Cardiac fibroblast (primary cell): ENCODE measurements at regions not wholly inside any gene's neighbourhood (a gene's known extent, or its start where the extent isn't known, plus 50 kb on each side); places are given as distances from the start of the nearest gene placed in this dataset.

Source experiments
- DNase-seq, 2 donors: peaks; one replicate each; pipeline versions ENCODE4 v3.0.0 to v3.0.0-alpha.2; 2010; ENCODE audit warnings: low read depth in 2 of 2
- H3K4me3 ChIP-seq, 2 donors: replicated peaks in 1 of 2; 1 replicate in 1 of 2; 2 replicates in 1 of 2; pipeline ENCODE4 v1.5.1; 2011; ENCODE audit warnings: low read depth in 2 of 2, low read length in 2 of 2, mild to moderate bottlenecking in 2 of 2, moderate library complexity in 1 of 2
- TF ChIP-seq, protein P1 (sequence below): IDR thresholded peaks from one replicate; pipeline ENCODE4 v1.5.1; 2011; ENCODE audit warnings: low read depth, mild to moderate bottlenecking, low read length, inconsistent platforms

DNA sequence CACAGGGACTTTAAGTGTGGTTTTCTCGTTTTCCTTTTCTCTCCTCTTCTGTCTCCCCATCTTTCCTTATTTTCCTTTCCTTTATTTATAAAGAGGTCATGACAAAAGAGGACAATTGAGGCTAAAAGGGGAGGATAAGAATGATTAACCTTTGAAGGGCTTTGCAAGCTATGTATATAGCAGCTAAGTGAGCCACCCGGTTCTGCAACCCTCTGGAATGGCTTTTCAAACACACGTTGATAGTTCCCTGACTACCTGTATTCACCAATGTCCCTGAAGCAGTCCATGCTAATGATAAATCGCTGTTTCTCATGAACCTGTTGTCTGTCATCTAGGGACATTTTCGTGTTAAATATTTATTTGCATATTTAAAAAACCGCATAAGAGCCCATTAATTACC is 124.4 kb upstream of the RALGAPA2 start:
- TF ChIP-seq, protein P1, sequence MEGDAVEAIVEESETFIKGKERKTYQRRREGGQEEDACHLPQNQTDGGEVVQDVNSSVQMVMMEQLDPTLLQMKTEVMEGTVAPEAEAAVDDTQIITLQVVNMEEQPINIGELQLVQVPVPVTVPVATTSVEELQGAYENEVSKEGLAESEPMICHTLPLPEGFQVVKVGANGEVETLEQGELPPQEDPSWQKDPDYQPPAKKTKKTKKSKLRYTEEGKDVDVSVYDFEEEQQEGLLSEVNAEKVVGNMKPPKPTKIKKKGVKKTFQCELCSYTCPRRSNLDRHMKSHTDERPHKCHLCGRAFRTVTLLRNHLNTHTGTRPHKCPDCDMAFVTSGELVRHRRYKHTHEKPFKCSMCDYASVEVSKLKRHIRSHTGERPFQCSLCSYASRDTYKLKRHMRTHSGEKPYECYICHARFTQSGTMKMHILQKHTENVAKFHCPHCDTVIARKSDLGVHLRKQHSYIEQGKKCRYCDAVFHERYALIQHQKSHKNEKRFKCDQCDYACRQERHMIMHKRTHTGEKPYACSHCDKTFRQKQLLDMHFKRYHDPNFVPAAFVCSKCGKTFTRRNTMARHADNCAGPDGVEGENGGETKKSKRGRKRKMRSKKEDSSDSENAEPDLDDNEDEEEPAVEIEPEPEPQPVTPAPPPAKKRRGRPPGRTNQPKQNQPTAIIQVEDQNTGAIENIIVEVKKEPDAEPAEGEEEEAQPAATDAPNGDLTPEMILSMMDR: no peak
- no peak for DNase-seq
- H3K4me3 ChIP-seq: no peak overlapping the region

DNA sequence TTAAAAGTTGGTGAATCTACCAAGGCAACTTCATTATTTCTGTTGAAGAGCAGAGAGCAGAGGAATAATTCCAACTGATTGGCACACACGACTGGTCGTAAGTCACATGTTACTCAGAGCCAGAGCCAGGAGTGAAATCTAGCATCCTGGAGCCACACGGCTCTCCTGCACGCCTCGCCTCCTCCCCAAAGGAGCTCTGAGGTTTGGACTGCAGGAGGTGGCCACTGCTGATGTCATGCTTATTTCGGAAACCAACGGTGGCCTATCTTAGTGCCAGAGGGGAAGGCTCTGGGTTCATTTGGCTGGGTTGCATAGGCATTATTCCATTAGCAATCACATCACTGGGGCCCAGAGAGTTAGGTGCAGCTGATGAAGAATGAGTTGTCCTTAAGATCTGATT is 123.5 kb upstream of the RALGAPA2 start:
- TF ChIP-seq, protein P1: no peak
- DNase-seq: no peak
- H3K4me3 ChIP-seq: no peak overlapping the region

DNA sequence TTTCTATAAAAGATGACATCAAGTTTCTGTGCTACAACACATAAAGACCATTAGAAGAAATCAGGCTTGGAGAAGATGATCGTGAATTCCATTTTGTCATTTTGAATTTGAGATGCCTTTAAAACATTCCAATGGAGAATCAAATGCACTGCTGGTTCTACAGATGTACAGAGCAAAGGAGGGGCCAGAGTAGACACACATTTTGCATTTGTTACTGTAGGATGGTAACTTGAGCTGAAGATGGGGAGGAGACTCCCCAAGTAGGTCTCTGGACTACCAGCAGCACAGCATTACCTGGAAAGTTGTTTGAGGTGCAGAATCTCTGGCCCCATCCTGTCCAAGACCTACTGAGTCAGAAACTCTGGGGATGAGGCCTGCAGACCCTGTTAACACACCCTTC is 121.6 kb upstream of the RALGAPA2 start:
- H3K4me3 ChIP-seq: no peak overlapping the region
- DNase-seq: no peak
- TF ChIP-seq, protein P1: no peak

DNA sequence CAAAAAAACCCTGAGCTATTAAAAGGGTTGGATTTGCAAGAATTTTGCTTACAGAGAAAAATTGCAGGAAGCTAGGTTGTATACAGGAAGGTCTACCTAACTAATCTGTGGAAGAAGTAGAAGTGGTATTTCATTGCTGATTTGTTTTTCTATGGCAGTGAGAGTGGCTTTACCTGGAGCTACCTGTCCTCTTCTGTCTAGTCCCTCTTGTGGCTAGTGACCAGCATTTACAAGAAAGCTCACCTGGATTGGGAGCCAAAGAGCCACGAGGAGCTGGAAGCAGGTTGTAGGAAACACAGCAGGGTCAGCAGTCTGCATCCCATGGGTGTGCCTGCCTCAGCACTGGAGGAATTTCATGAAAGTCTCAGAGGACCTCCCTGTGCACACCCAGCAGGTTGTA is 120.3 kb upstream of the RALGAPA2 start:
- TF ChIP-seq, protein P1: no peak

DNA sequence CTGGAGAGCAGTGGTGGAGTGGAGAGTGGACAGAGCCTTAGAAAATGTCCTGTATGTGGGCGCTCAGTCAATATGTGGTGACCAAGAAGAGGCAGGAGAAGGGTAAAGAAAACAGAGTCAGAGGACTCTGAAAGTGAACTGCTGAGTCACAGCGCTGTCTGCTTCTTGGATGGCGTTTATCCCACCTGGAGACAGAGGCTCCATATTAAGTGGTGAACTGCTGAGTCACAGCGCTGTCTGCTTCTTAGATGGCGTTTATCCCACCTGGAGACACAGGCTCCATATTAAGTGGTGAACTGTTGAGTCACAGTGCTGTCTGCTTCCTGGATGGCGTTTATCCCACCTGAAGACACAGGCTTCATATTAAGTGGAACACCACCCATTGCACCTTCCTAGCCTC is 119.3 kb upstream of the RALGAPA2 start:
- TF ChIP-seq, protein P1: no peak
- no peak overlapping the region for H3K4me3 ChIP-seq
- DNase-seq: no peak

More for the DNA sequence above, 120.3 kb upstream of the RALGAPA2 start:
- no peak overlapping the region for H3K4me3 ChIP-seq
- DNase-seq: no peak

DNA sequence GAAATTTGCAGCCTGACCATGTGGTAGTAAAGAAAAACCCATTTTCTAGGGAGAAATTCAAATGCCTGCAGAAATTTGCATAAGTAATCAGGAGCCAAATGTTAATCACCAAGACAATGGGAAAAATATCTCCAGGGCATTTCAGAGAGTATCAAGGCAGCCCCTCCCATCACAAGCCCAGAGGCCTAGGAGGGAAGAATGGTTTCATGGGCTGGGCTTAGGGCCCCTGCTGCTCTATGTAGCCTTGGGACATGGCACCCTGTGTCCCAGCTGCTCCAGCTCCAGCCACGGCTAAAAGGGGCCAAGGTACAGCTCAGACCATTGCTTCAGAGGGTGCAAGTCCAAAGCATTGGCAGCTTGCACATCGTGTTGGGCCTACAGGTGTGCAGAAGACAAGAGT is 117.2 kb upstream of the RALGAPA2 start:
- no peak overlapping the region for H3K4me3 ChIP-seq
- DNase-seq: no peak
- TF ChIP-seq, protein P1: no peak

DNA sequence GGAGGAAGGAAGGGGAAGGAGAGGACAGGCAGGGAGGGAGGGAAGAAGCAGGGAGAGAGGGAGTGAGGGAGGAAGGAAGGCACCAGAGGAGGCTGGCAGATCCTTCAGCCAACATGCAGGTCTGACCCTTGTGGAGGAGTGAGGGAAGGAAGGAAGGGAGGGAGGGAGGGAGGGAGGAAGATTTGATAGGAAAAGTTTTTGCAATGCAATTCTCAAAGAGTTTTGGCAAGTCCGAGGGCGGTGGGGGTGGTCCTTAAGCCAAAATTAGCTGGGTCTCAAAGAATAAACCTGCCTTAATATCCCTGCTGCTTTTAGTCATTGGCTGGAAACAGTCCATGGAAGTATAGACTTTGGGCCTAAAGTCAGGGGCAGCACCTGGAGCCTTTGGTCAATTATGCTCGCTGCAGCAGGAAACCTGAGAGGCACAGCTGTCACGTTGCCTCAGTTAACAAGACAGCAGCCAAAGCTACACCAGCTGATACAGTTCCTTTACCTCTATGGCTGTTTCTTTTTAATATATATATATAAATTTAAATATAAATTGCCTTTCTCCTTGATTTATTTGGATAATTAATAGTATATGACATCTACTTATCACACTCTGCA is 115.7 kb upstream of the RALGAPA2 start:
- DNase-seq: no peak
- TF ChIP-seq, protein P1: no peak
- H3K4me3 ChIP-seq: no peak overlapping the region
